Parathyroid adenoma (tissue), 2 donors: ENCODE measurements at regions not wholly inside any gene's neighbourhood (a gene's known extent, or its start where the extent isn't known, plus 50 kb on each side); places are given as distances from the start of the nearest gene placed in this dataset.

Experiments used
- H2AFZ ChIP-seq: fragments of 300-600 bp; sonication (generic); one replicate; pipeline ENCODE4 v1.7.0; 2017; ENCODE audit warnings: antibody characterized with exemption, mild to moderate bottlenecking
- H3K27ac ChIP-seq: fragments of 300-600 bp; sonication (generic); one replicate; pipeline ENCODE4 v1.7.0; 2017
- H3K27me3 ChIP-seq: fragments of 300-600 bp; sonication (generic); one replicate; pipeline ENCODE4 v1.7.0; 2017; ENCODE audit warnings: low read length; ENCODE audit not compliant: control insufficient read depth, insufficient read depth
- H3K36me3 ChIP-seq: fragments of 300-600 bp; sonication (generic); one replicate; pipeline ENCODE4 v1.7.0; 2017; ENCODE audit warnings: low read length; ENCODE audit not compliant: control insufficient read depth, insufficient read depth
- H3K4me1 ChIP-seq: fragments of 300-600 bp; sonication (generic); one replicate; pipeline ENCODE4 v1.7.0; 2017; ENCODE audit warnings: control low read depth
- H3K4me2 ChIP-seq: fragments of 300-600 bp; sonication (generic); one replicate; pipeline ENCODE4 v1.7.0; 2017; ENCODE audit warnings: low read length
- H3K4me3 ChIP-seq: fragments of 300-600 bp; sonication (generic); one replicate; pipeline ENCODE4 v1.7.0; 2017; ENCODE audit warnings: low read depth, low read length
- H3K79me2 ChIP-seq: fragments of 300-600 bp; sonication (generic); one replicate; pipeline ENCODE4 v1.7.0; 2017; ENCODE audit warnings: control low read depth
- H3K9ac ChIP-seq: fragments of 300-600 bp; sonication (generic); one replicate; pipeline ENCODE4 v1.7.0; 2017; ENCODE audit warnings: mild to moderate bottlenecking
- H3K9me3 ChIP-seq: fragments of 300-600 bp; sonication (generic); one replicate; pipeline ENCODE4 v1.7.0; 2017; ENCODE audit warnings: low read length; ENCODE audit not compliant: control insufficient read depth
- CTCF ChIP-seq: fragments of 300-600 bp; sonication (generic); IDR thresholded peaks from one replicate; pipeline ENCODE4 v1.7.0; 2017; ENCODE audit warnings: antibody characterized with exemption, mild to moderate bottlenecking
- donor health status: primary hyperparathyroidism.

GRCh38 chr6:4653141-4653540 lies 123.1 kb upstream of the CDYL start:
- TF ChIP-seq CTCF, result no peak
- Histone ChIP-seq H3K79me2 (no peaks in the 10 kb centered on the region), H3K4me3 (no peak overlapping the region), H3K9me3 (no peaks in the 10 kb centered on the region), H3K4me2 (no peak overlapping the region), H3K27me3 (no peaks in the 10 kb centered on the region), H2AFZ (no peak overlapping the region), H3K27ac (no peak overlapping the region), H3K36me3 (no peaks in the 10 kb centered on the region), H3K9ac (no peak overlapping the region), H3K4me1 (no peaks in the 10 kb centered on the region)

- Histone ChIP-seq H3K27ac (no peak overlapping the region), H3K36me3 (no peaks in the 10 kb centered on the region), H3K4me1 (no peaks in the 10 kb centered on the region), H3K79me2 (no peaks in the 10 kb centered on the region), H3K4me3 (no peak overlapping the region), H2AFZ (no peak overlapping the region), H3K27me3 (no peaks in the 10 kb centered on the region), H3K9ac (no peak overlapping the region), H3K4me2 (no peak overlapping the region), H3K9me3 (no peaks in the 10 kb centered on the region)
- no peak for TF ChIP-seq CTCF
These were observed 124.3 kb upstream of the CDYL start for GRCh38 chr6:4651831-4652467.

GRCh38 chr6:4649728-4650127 lies 126.5 kb upstream of the CDYL start:
- no peak overlapping the region for H3K9ac ChIP-seq
- H2AFZ ChIP-seq, result no peak overlapping the region
- H3K4me1 ChIP-seq, result no peaks in the 10 kb centered on the region
- no peaks in the 10 kb centered on the region for H3K79me2 ChIP-seq
- no peak for TF ChIP-seq CTCF
- no peaks in the 10 kb centered on the region for H3K36me3 ChIP-seq
- H3K27ac ChIP-seq, result no peak overlapping the region
- H3K27me3 ChIP-seq, result no peaks in the 10 kb centered on the region
- H3K4me2 ChIP-seq, result no peak overlapping the region
- no peak overlapping the region for H3K4me3 ChIP-seq
- H3K9me3 ChIP-seq, result no peaks in the 10 kb centered on the region

- Histone ChIP-seq H3K9me3 (no peaks in the 10 kb centered on the region), H3K27me3 (no peaks in the 10 kb centered on the region), H2AFZ (peak overlapping the region; percentile 81), H3K36me3 (no peaks in the 10 kb centered on the region), H3K27ac (no peak overlapping the region), H3K4me2 (peak overlapping the region; percentile 93), H3K4me3 (peak overlapping the region; percentile 56), H3K9ac (no peak overlapping the region), H3K79me2 (no peaks in the 10 kb centered on the region), H3K4me1 (no peaks in the 10 kb centered on the region)
- TF ChIP-seq CTCF, result no peak
These were observed 128.5 kb upstream of the CDYL start for GRCh38 chr6:4647414-4648365.
